Tibial nerve (tissue), 4 donors: ENCODE measurements at regions not wholly inside any gene's neighbourhood (a gene's known extent, or its start where the extent isn't known, plus 50 kb on each side); places are given as distances from the start of the nearest gene placed in this dataset.
"Not testable (repeated sequence)": the region's sequence is repeated elsewhere in the genome, so short reads cannot be mapped to it uniquely, and the experiment has no call there.

Experiments used
- EP300 ChIP-seq, 2 donors: sonication (generic); formaldehyde crosslinking; IDR thresholded peaks; one replicate each; pipeline ENCODE4 v1.6.1; 2017; ENCODE audit warnings: antibody characterized with exemption in 2 of 2, mild to moderate bottlenecking in 1 of 2
- TF ChIP-seq, protein P1 (sequence below), 5 experiments: fragments of 200-600 bp in 3 of 5; fragments of 450-650 bp in 2 of 5; sonication (generic) in 3 of 5; IDR thresholded peaks; one replicate each; pipeline ENCODE4 v1.5.1; 2016 to 2019; ENCODE audit warnings: antibody characterized with exemption in 5 of 5, mild to moderate bottlenecking in 3 of 5, moderate library complexity in 2 of 5

DNA sequence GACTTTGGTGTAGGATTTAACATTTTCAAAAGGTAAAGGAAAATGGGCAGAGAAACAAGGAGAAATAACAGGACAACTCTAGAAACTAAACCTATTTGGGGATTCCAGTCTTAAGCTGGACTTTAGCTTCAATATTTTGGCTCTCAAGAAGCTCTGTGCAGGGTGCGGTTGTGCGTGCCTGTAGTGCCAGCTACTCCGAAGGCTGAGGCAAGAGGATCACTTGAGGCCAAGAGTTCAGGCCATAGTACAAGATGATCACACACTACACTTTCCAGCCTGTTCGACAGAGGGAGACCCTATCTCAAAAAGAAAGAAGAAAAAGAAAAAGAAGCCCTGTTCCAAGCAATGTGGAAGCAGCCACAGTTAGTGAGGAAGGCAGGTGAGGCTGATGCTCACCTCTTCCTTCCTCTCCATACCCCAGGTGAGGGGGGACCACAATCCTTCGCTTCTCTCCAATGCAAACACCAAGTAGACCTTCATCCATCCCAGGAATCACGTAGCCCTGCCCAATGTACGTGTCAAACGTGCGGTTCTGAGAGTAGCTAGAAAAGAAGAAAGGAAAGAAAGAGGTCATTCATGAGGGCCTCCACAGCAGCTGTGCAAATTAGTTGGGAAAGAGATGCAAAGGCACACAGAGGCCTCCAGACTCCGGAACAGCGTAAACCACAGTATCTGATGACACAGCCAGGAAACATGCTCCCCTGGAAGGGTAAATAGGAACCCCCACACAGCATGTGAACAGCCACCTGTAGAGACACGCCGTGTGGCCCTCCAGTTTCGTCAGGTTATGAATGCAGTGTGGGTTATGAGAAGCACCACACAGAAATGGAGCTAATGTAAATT lies 126.5 kb upstream of the VOPP1 start:
- TF ChIP-seq, protein P1, sequence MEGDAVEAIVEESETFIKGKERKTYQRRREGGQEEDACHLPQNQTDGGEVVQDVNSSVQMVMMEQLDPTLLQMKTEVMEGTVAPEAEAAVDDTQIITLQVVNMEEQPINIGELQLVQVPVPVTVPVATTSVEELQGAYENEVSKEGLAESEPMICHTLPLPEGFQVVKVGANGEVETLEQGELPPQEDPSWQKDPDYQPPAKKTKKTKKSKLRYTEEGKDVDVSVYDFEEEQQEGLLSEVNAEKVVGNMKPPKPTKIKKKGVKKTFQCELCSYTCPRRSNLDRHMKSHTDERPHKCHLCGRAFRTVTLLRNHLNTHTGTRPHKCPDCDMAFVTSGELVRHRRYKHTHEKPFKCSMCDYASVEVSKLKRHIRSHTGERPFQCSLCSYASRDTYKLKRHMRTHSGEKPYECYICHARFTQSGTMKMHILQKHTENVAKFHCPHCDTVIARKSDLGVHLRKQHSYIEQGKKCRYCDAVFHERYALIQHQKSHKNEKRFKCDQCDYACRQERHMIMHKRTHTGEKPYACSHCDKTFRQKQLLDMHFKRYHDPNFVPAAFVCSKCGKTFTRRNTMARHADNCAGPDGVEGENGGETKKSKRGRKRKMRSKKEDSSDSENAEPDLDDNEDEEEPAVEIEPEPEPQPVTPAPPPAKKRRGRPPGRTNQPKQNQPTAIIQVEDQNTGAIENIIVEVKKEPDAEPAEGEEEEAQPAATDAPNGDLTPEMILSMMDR (IDR thresholded peaks at IDR 0.05), result not testable (repeated sequence)
- not testable (repeated sequence) for TF ChIP-seq EP300 (IDR thresholded peaks at IDR 0.05)
